ENCODE measurements at regions not wholly inside any gene's neighbourhood (a gene's known extent, or its start where the extent isn't known, plus 50 kb on each side); places are given as distances from the start of the nearest gene placed in this dataset.
A peak's percentile ranks its signal among the peaks of the same experiment; 100 is the strongest.
"Not testable (repeated sequence)": the region's sequence is repeated elsewhere in the genome, so short reads cannot be mapped to it uniquely, and the experiment has no call there.

- no peak for DNase-seq (ENCODE audit: low spot score)
These were observed 119.3 kb downstream of the CRYAA start for GRCh38 chr21:43287795-43288755.

GRCh38 chr21:43287111-43287760 is 118.4 kb downstream of the CRYAA start:
- DNase-seq (ENCODE audit: low spot score), result no peak

GRCh38 chr21:43286196-43286595 is 117.4 kb downstream of the CRYAA start:
- DNase-seq (ENCODE audit: low spot score), result no peak

GRCh38 chr21:43284700-43285099 is 115.9 kb downstream of the CRYAA start:
- DNase-seq (ENCODE audit: low spot score), result no peak

GRCh38 chr21:43284238-43284637 is 115.4 kb downstream of the CRYAA start:
- DNase-seq (ENCODE audit: low spot score), result no peak

GRCh38 chr21:43283925-43284221 is 115.1 kb downstream of the CRYAA start:
- DNase-seq (ENCODE audit: low spot score), result not testable (repeated sequence)

GRCh38 chr21:43283136-43283924 is 114.5 kb downstream of the CRYAA start:
- DNase-seq (ENCODE audit: low spot score), result no peak

GRCh38 chr21:43282358-43283120 is 113.7 kb downstream of the CRYAA start:
- no peak for DNase-seq (ENCODE audit: low spot score)

GRCh38 chr21:43281661-43282357 is 113.0 kb downstream of the CRYAA start:
- DNase-seq (ENCODE audit: low spot score), result no peak

- no peak for DNase-seq (ENCODE audit: low spot score)
These were observed 112.3 kb downstream of the CRYAA start for GRCh38 chr21:43280949-43281633.

GRCh38 chr21:43279578-43279894 is 110.7 kb downstream of the CRYAA start:
- no peak for DNase-seq (ENCODE audit: low spot score)

- no peak for DNase-seq (ENCODE audit: low spot score)
These were observed 110.2 kb downstream of the CRYAA start for GRCh38 chr21:43278766-43279577.

- no peak for DNase-seq (ENCODE audit: low spot score)
These were observed 109.6 kb downstream of the CRYAA start for GRCh38 chr21:43278359-43278758.

- peak; percentile 65 for DNase-seq (ENCODE audit: low spot score)
These were observed 108.9 kb downstream of the CRYAA start for GRCh38 chr21:43277481-43278351.

GRCh38 chr21:43276811-43277210 is 108.0 kb downstream of the CRYAA start:
- DNase-seq (ENCODE audit: low spot score), result no peak

GRCh38 chr21:43275421-43276211 is 106.8 kb downstream of the CRYAA start:
- no peak for DNase-seq (ENCODE audit: low spot score)

GRCh38 chr21:43274946-43275310 is 106.1 kb downstream of the CRYAA start:
- DNase-seq (ENCODE audit: low spot score), result no peak
